ENCODE measurements at regions not wholly inside any gene's neighbourhood (a gene's known extent, or its start where the extent isn't known, plus 50 kb on each side); places are given as distances from the start of the nearest gene placed in this dataset.

GRCh38 chr17:69654981-69655855 is 240.7 kb downstream of the MAP2K6 start:
- TF ChIP-seq EZH2 (IDR thresholded peaks at IDR 0.05) (no peak), POLR2AphosphoS5 (IDR thresholded peaks at IDR 0.05; ENCODE audit: borderline replicate concordance, low read depth, low read length) (no peak)
